ENCODE measurements at regions not wholly inside any gene's neighbourhood (a gene's known extent, or its start where the extent isn't known, plus 50 kb on each side); places are given as distances from the start of the nearest gene placed in this dataset.

GRCh38 chrX:106454991-106455390, 156.8 kb upstream of the RADX start:
- TF ChIP-seq CTCF (IDR thresholded peaks at IDR 0.05; ENCODE audit: extremely low read depth in 1 of 2, insufficient read depth in 1 of 2, low read depth in 1 of 2, low read length in 2 of 2) (no peak), POLR2AphosphoS5 (IDR thresholded peaks at IDR 0.05; ENCODE audit: insufficient read depth, low read depth, low read length) (no peak), POLR2A (IDR thresholded peaks at IDR 0.05; ENCODE audit: low read depth, low read length) (no peak), MYC (IDR thresholded peaks at IDR 0.05; ENCODE audit: low read depth, low read length) (no peak), JUN (IDR thresholded peaks at IDR 0.05; ENCODE audit: borderline replicate concordance, insufficient read depth, insufficient read length, low read depth) (no peak), FOS (IDR thresholded peaks at IDR 0.05; ENCODE audit: borderline replicate concordance, insufficient read depth, low read length) (no peak)
